Fibroblast of lung (primary cell): ENCODE measurements at regions not wholly inside any gene's neighbourhood (a gene's known extent, or its start where the extent isn't known, plus 50 kb on each side); places are given as distances from the start of the nearest gene placed in this dataset.
A peak's percentile ranks its signal among the peaks of the same experiment; 100 is the strongest.

Experiments used
- DNase-seq, 2 donors: peaks; one replicate each; pipeline versions ENCODE4 v3.0.0 to v3.0.0-alpha.2; 2010; ENCODE audit warnings: low read depth in 2 of 2
- H2AFZ ChIP-seq: 2 replicates; pipeline ENCODE4 v1.5.1; 2012; ENCODE audit warnings: low read length, control low read depth, inconsistent platforms
- H3K27ac ChIP-seq: 2 replicates; pipeline ENCODE4 v1.5.1; 2011; ENCODE audit warnings: low read length, control low read depth; ENCODE audit not compliant: insufficient read depth
- H3K27me3 ChIP-seq: 2 replicates; pipeline ENCODE4 v1.5.1; 2011; ENCODE audit warnings: mild to moderate bottlenecking, low read length; ENCODE audit not compliant: control insufficient read depth, insufficient read depth
- H3K36me3 ChIP-seq: 2 replicates; pipeline ENCODE4 v1.5.1; 2011; ENCODE audit warnings: low read length; ENCODE audit not compliant: control insufficient read depth, insufficient read depth
- H3K4me1 ChIP-seq: 2 replicates; pipeline ENCODE4 v1.5.1; 2011; ENCODE audit warnings: low read length; ENCODE audit not compliant: control insufficient read depth, insufficient read depth; ENCODE audit errors: extremely low read depth
- H3K4me2 ChIP-seq: 2 replicates; pipeline ENCODE4 v1.5.1; 2011; ENCODE audit warnings: low read length, control low read depth; ENCODE audit not compliant: insufficient read depth; ENCODE audit errors: extremely low read depth
- H3K4me3 ChIP-seq, 4 experiments: fragments of 200-600 bp in 1 of 4; sonication (generic) in 1 of 4; replicated peaks in 1 of 4; 2 replicates each; pipeline ENCODE4 v1.5.1; 2011 to 2016; ENCODE audit warnings: low read length in 4 of 4, low read depth in 3 of 4, mild to moderate bottlenecking in 3 of 4, control low read depth in 2 of 4, inconsistent platforms in 1 of 4, mixed read lengths in 1 of 4; ENCODE audit not compliant: insufficient read depth in 1 of 4; ENCODE audit errors: control extremely low read depth in 1 of 4
- H3K79me2 ChIP-seq: 2 replicates; pipeline ENCODE4 v1.5.1; 2012; ENCODE audit warnings: mild to moderate bottlenecking, low read length, inconsistent platforms; ENCODE audit not compliant: control insufficient read depth, insufficient read depth
- H3K9ac ChIP-seq: 2 replicates; pipeline ENCODE4 v1.5.1; 2011; ENCODE audit warnings: mild to moderate bottlenecking, low read length, control low read depth; ENCODE audit not compliant: insufficient read depth
- H3K9me3 ChIP-seq: 2 replicates; pipeline ENCODE4 v1.5.1; 2012; ENCODE audit warnings: low read depth, low read length; ENCODE audit not compliant: control insufficient read depth, insufficient read depth
- H4K20me1 ChIP-seq: 2 replicates; pipeline ENCODE4 v1.5.1; 2011; ENCODE audit warnings: low read length; ENCODE audit not compliant: control insufficient read depth, insufficient read depth; ENCODE audit errors: extremely low read depth
- EZH2 ChIP-seq: IDR thresholded peaks from 2 replicates; pipeline ENCODE4 v1.5.1; 2012; ENCODE audit warnings: low read length, control low read depth, mild to moderate bottlenecking; ENCODE audit errors: missing control alignments
- TF ChIP-seq, protein P1 (sequence below), 2 donors: IDR thresholded peaks in 1 of 2; conservative IDR thresholded peaks in 1 of 2; 1 replicate in 1 of 2; 2 replicates in 1 of 2; pipeline ENCODE4 v1.5.1; 2011 to 2012; ENCODE audit warnings: low read length in 2 of 2, control low read depth in 1 of 2, inconsistent platforms in 1 of 2, low read depth in 1 of 2, mild to moderate bottlenecking in 1 of 2

GRCh38 chr4:46484881-46485280 lies 95.0 kb upstream of the GABRA2 start:
- Histone ChIP-seq H3K9ac (no peak overlapping the region), H4K20me1 (no peaks in the 10 kb centered on the region), H3K4me2 (no peak overlapping the region), H3K27ac (no peak overlapping the region), H3K79me2 (no peaks in the 10 kb centered on the region), H3K9me3 (no peaks in the 10 kb centered on the region), H3K36me3 (no peaks in the 10 kb centered on the region), H3K4me1 (no peaks in the 10 kb centered on the region), H3K4me3 (no peak overlapping the region), H3K27me3 (no peaks in the 10 kb centered on the region), H2AFZ (no peak overlapping the region)
- peak in 1 of 2 donors; percentile 3 for DNase-seq
- TF ChIP-seq, protein P1, sequence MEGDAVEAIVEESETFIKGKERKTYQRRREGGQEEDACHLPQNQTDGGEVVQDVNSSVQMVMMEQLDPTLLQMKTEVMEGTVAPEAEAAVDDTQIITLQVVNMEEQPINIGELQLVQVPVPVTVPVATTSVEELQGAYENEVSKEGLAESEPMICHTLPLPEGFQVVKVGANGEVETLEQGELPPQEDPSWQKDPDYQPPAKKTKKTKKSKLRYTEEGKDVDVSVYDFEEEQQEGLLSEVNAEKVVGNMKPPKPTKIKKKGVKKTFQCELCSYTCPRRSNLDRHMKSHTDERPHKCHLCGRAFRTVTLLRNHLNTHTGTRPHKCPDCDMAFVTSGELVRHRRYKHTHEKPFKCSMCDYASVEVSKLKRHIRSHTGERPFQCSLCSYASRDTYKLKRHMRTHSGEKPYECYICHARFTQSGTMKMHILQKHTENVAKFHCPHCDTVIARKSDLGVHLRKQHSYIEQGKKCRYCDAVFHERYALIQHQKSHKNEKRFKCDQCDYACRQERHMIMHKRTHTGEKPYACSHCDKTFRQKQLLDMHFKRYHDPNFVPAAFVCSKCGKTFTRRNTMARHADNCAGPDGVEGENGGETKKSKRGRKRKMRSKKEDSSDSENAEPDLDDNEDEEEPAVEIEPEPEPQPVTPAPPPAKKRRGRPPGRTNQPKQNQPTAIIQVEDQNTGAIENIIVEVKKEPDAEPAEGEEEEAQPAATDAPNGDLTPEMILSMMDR (conservative IDR thresholded peaks at IDR 0.05 in 1 of 2, IDR thresholded peaks at IDR 0.05 in 1 of 2; ENCODE audit: low read depth in 1 of 2, low read length in 2 of 2) = no peak
- no peak for TF ChIP-seq EZH2

- Histone ChIP-seq H3K9me3 (no peaks in the 10 kb centered on the region), H3K36me3 (no peaks in the 10 kb centered on the region), H3K4me3 (no peak overlapping the region), H3K9ac (no peak overlapping the region), H3K27ac (no peak overlapping the region), H3K27me3 (no peaks in the 10 kb centered on the region), H3K79me2 (no peaks in the 10 kb centered on the region), H2AFZ (no peak overlapping the region), H3K4me1 (no peaks in the 10 kb centered on the region), H3K4me2 (no peak overlapping the region), H4K20me1 (no peaks in the 10 kb centered on the region)
- no peak for DNase-seq
- no peak for TF ChIP-seq EZH2
- TF ChIP-seq, protein P1 (conservative IDR thresholded peaks at IDR 0.05 in 1 of 2, IDR thresholded peaks at IDR 0.05 in 1 of 2; ENCODE audit: low read depth in 1 of 2, low read length in 2 of 2) = no peak
Observed at GRCh38 chr4:46462733-46463132, 72.8 kb upstream of the GABRA2 start.

- TF ChIP-seq, protein P1 (conservative IDR thresholded peaks at IDR 0.05 in 1 of 2, IDR thresholded peaks at IDR 0.05 in 1 of 2; ENCODE audit: low read depth in 1 of 2, low read length in 2 of 2) = no peak
- no peak for TF ChIP-seq EZH2
- Histone ChIP-seq H4K20me1 (no peaks in the 10 kb centered on the region), H3K36me3 (no peaks in the 10 kb centered on the region), H3K79me2 (no peaks in the 10 kb centered on the region), H3K9me3 (no peaks in the 10 kb centered on the region), H2AFZ (no peak overlapping the region), H3K4me2 (no peak overlapping the region), H3K4me1 (no peaks in the 10 kb centered on the region), H3K27me3 (no peaks in the 10 kb centered on the region), H3K9ac (no peak overlapping the region), H3K27ac (no peak overlapping the region), H3K4me3 (no peak overlapping the region)
- no peak for DNase-seq
Observed at GRCh38 chr4:46459308-46459707, 69.4 kb upstream of the GABRA2 start.
